A204.1 (cell line): ENCODE measurements at regions not wholly inside any gene's neighbourhood (a gene's known extent, or its start where the extent isn't known, plus 50 kb on each side); places are given as distances from the start of the nearest gene placed in this dataset.
"Not testable (repeated sequence)": the region's sequence is repeated elsewhere in the genome, so short reads cannot be mapped to it uniquely, and the experiment has no call there.

ENCODE experiments used
- FAIRE-seq: peaks from 2 replicates; lab custom pipeline; 2012; peaks lifted over from hg19 to GRCh38; lab: Jason Lieb, UNC

DNA sequence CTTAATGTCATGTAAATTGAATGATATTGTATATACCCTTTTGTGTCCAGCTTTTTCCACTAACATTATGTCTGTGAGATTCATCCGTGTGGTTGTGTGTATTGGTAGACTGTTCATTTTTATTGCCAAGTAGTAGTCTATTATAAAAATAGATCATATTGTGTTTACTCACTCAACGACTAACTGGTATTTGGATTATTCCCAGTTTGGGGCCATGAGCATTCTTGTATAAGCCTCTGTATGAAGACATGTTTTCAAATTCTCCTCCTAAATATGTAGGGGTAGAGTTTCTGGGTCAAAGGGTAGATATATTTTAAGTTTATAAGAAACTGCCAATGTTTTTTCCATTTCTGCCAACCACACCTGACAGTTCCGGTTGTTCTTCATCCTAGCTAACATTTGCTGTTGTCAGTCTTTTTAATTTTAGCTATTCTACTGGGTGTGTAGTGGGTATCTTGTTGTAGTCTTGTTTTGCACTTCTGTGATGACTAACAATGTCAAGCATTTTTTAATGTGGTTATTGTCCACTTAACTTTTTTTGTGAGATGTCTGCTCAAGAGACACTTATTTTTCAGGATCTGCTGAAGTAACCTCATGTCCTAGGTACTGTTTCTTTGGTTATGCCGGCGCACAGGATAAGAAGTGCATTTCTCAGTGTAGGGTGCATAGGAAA lies 93.2 kb downstream of the DACT1 start:
- no peak for FAIRE-seq

DNA sequence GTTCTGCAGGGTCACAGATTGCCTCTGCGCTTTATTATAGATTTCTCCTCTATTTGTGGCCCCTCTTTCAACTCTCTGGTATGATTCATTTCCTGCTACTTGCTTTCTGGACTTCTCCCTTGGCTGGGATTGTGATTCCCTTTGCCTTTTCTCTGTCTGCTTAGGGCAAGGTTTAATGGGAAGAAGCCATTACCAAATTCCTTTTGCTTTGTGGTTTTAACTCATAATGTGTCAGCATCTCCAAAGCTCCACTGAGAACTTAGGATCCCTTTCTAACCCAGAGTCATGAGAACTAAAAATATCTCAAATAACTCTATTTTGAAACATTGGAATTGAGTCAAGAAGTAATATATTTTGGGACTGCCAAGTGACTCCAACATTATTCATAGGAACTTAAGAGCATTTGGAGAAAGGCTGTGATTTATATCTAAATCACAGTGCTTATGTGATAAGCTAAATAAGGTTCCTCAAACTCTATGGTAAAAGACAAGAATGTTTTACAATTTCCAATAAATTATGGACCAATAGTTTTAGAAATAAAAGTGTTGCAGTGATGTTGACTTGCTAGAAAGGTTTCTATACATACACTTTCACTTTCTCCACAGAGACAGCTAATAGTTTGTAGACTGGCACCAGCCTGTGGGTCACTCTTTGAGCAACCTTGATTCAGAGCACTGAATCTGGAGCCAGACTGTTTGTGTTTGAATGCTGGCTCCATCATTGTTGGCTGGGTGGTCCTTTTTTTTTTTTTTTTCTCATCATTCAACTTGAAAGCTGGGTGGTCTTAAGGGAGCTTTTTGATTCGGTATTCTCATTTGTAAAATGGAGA lies 93.9 kb downstream of the DACT1 start:
- FAIRE-seq = no peak

DNA sequence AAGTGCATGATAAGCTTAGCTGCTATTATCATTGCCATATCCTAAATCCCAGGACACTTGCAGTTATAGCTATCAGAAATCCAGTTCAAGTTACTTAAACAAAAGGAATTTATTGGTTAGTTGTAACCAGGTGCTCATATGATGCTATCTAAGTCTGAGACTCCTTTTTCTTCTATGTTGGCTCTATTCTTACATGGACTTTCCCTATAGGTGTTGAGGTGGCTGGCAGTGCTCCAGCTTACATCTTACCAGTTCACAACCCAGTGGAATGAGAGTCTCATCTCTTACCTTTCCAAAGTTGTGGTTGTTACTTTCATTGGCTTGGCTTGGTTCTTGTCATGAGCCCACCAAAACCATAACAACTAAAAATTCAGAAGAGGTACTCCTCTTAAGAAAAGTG lies 94.6 kb downstream of the DACT1 start:
- FAIRE-seq = no peak

- FAIRE-seq = no peak
Measured at GRCh38 chr14:58733451-58734208, 95.9 kb downstream of the DACT1 start.

DNA sequence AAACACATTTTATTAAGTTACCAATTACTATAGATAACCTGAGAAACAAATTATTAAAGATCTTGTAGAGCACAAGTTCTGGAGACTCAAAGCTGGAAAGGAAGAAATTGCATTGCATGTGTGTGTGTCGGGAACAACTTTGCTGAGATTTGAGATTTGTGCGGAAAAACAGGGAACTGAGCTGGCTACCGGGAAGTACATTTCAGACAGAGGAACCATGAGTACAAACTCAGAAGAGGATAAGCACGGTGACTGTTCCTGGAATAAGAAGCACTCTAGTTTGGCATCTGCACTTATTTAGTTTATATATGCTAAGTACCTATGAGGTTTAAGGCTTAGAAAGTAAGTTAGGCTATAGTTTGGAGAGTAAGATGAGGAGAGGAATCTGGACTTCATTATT lies 97.8 kb downstream of the DACT1 start:
- no peak for FAIRE-seq

GRCh38 chr14:58736606-58737005 lies 98.8 kb downstream of the DACT1 start:
- no peak for FAIRE-seq

GRCh38 chr14:58737511-58737910 lies 99.7 kb downstream of the DACT1 start:
- no peak for FAIRE-seq

DNA sequence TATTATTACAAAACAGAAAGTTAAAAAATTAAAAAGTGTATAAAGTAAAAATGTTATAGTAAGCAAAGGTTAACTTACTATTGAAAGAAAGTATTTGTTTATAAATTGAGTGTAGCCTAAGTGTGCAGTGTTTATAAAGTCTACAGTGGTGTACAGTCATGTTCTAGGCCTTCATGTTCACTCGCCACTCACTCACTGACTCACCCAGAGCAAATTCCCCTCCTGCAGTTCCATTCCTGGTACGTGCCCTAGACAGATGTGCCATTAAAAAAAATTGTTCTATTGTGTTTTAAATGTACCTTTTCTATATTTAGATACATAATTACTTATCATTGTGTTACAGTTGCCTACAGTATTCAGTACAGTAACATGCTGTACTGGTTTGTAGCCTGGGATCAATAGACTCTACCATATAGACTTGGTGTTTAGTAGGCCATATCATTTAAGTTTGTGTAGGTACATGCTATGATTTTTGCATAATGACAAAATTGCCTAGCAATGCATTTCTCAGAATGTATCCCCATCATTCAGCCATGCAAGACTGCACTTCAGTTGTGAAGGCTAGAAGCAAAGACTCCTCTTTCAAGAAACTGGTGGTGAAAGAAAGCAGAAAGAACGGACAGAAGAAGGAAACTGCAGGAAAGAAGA lies 100.6 kb downstream of the DACT1 start:
- FAIRE-seq = no peak

DNA sequence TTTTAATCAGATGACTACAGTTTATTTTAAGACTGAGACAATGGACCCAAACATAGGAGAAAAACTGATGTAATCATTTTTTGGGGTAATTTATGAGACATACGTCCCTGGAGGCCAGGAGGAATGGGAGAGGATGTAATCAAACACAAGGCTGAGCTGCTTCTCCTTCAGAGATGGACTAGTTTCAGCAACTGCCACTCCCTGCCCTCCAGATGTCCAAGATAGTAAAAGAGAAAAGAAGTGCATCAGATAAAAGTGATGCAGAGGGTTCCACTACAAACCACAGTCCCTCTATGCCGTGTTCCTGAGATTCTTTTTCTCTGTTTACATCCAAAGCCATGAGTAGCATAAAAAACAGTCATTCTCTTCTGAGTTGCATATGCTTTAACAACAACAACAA lies 101.1 kb downstream of the DACT1 start:
- FAIRE-seq = no peak

DNA sequence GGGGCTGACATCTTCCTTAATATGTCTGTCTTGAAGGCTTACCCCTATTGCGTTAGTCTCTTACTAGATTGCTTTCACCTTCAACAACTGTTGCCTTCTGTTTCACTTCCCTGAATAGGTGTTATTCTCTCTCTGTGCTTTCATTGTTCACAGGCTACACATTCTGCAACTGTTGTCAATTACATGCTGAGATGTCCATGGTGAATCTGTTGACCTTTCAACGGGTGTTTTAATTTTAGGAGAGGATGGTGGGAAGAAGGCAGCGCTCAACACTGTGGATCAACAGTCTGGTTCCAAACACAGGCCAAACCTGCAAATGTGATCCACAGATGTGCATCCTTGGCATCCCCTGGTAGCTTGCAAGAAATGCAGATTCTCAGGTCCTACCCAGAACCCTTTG lies 101.9 kb downstream of the DACT1 start:
- no peak for FAIRE-seq

- no peak for FAIRE-seq
Measured at GRCh38 chr14:58740379-58740935, 102.7 kb downstream of the DACT1 start.

DNA sequence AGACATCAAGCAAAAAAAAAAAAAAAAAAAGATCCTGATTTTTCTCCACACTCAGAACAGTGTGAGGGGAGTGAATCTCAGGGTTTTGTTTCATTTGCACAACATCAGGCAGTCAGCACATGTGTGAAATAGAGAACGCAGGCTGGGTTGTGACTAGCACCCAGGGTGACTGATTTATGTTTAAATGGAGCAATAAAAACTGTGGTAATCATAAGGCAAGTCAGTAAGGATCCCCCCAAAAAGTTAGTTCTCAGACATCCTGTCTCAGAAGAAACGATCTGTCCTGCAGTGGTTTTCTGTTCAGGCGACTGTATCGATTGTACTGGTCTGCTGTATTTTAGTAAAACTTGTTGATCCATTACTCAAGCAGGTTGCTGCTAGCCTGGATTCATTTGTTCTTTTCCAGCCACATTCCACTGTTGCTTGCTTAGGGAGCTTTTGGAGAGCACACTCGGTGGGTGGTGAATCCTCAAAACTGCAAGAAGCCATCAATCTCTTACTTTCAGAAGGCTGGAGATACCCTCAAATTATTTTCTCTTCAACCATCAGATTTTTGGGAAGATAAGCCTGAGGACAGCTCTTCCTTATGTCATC lies 107.1 kb downstream of the DACT1 start:
- no peak for FAIRE-seq

DNA sequence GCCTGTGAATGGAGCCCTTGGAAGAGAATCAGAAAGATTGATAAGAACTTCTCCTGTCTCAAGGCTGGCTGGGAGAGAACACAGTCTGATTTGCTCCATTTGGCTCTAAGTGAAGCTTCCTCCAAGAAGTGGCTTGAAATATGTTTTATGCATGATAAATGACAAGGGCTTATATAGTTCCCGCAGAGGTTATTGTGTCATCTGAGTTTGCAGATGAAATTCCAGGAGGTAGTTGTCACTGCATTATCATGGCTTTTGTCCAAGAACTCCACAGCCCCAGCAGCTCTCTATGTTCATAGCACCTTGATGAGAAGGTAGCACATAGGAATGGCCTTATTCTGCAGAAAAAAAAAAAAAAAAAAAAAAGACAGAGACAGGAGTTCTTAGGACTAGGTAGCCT lies 108.5 kb downstream of the DACT1 start:
- no peak for FAIRE-seq

DNA sequence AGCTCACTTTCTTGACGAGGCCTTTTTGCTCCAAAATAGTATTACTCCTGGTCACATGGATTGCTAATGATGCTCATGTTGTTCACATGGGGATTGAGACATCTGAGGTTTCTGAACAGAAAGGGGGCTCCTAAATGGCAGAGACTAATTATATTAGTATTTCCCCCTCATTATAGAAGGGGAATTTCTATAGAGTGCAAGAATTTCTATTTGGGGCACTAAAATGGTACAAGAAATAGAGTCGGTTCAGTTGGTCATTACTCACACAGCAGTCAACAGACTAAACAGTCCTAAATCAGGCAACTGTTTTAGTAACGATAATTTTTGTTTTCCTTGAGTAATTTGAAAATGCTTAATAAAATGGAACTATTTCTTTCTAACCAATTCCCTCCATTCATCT lies 108.9 kb downstream of the DACT1 start:
- no peak for FAIRE-seq

GRCh38 chr14:58747181-58747580 lies 109.4 kb downstream of the DACT1 start:
- FAIRE-seq = no peak

- not testable (repeated sequence) for FAIRE-seq
Measured at GRCh38 chr14:58748251-58748650, 110.5 kb downstream of the DACT1 start.

DNA sequence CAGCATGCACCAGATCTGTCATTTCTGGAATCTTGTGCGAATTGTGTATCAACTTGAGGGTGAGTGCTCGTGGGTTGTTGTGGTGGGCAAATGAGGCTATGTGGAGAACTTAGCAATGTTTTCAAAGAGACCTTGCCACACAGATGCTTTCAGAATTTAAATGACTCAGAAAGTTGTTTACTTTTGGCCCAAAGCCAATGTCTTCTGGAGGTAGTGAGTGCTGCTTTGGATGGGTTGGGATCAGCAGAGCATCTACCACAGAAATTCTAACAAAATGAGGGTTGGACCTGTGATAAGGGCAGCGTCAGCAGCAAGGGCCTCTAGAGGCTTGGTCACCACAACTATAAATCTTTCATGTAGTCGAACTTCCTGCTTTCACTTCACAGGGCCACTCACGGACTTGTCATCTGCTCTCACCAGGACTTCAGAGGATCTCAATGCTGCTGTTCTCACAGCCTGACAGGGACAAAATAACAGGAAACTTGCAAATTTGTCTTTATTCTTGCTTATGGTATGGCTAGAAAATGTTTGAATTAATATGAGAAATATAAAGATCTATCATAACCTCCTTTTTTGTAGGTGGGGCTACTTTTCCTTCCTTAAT lies 111.4 kb downstream of the DACT1 start:
- FAIRE-seq = no peak

- FAIRE-seq = no peak
Measured at GRCh38 chr14:58750321-58751269, 112.8 kb downstream of the DACT1 start.

DNA sequence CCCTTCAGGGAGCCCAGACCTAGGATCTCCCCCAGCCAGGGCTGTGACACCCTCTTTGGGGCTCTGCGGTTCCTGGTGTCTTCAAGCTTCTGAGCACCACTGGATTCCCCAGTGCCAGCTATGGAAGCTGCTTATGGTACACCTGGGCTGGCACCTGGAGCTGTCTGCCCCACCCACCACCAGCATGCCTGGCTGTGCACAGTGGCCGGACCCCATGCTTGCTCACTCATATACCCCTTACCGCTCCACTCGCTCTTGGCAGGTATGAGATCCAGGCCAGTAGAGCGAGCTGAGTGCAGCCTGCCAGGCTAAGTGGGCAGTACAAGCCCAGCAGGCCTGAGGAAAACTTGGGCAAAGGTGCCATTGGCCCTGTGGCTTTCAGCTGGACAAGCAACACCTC lies 114.0 kb downstream of the DACT1 start:
- no peak for FAIRE-seq

DNA sequence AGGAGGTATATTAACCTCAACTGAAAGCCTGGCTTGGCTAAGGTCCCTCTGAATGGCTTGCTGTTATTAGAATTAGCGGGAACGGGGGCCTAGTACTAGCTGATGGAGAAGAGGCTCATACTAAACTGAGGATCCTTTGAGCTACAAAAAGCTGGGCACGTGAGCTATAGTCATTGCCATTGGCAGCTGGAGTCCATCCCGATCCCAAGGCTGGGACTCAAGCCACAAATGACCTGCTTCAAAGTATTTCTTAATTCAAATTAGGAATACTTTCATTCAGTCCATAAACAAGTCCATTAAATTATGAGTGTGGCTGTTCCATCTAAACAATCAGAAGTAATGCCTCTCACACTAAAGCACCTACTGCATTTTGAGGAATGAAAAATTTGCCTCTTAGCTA lies 114.5 kb downstream of the DACT1 start:
- FAIRE-seq = no peak
